ENCODE measurements at regions not wholly inside any gene's neighbourhood (a gene's known extent, or its start where the extent isn't known, plus 50 kb on each side); places are given as distances from the start of the nearest gene placed in this dataset.

DNA sequence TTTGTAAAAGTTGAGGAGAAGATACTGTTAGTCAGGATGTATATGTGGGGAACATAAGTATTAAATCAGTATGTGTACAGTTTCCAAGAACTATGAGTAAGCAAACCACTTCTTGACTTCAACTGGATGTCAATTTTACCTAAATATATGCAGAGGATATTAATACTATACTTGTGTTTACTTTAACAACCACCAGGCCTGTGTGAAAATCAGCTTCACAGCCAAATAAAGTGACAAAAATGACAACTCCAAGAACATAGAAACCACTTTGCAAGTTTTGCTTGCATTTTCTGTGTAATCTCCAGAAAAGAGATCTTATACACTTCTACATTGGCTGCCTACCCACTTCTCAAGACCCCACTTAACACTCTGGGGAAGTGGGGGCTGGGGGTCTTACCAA is 293.3 kb upstream of the RORA start:
- DNase-seq, result no peak

DNA sequence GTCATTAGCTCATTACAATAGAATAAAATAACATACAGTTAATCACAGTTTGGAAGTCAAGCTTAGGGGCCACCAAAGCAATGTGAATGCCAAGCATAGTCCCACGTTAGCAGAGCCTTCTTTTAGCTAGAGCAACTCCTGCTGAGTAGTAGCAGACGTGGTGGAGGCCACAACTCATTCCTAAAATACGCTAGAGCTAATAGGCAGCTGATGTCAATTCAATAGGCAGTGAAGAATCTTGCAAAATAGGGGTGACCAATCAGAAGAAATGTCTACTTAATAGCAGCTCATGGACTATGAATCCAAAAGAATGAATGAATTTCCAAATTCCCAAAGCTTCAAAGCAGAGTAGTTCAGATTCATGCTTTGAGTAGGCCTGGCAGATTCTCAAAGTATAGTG is 292.9 kb upstream of the RORA start:
- DNase-seq, result no peak

DNA sequence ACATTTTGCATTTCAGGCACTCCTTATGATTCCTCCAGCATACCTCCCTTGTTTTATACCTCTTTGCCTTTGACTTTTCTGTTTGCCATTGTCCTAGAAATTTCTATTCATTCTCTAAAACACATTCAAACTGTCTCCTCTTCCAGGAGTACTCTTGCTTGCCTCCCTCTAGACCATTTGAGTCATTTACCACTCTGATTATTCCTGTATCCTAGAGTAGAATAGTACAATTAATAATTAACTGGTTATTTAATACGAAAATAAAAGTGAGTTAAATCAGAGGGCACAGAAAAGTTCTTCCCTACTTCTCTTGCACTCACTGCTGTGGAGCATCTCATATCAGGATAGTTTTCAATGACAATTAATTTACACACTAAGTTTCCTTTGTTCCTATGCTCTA is 290.2 kb upstream of the RORA start:
- no peak for DNase-seq

DNA sequence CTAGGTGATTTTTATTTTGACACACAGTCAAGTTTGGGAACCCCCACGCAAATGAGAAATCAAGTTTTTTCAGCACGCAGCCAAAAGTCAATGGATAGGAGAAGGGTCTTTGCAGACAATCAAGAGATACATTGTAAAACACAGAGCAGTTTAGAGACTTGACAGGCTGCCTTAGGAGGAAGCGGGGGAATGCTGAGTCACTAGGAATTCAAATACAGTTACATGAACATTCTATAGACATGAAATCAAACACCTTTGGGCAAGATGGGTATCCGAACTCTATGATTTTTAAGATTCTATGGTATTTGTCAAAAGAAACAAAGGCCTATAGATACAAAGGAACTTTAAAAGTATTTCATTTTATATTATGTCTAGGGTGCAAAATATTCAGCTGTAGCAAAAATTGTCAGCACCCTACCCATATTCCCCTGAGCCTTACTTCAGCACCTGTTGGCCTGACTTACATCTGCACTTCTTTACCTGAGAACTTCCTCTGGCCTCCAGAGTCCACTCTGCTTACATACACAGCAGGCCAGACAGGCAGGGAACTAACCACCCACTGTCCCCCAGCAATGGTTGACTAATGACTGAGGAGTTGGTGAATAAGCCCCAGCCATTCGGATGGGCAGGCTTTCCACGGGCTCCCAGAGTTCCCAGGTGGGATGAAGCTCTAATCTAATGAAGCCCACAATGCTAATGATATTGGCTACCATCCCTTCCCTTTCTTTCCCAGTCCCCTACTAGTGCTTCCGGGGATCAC is 289.3 kb upstream of the RORA start:
- no peak for DNase-seq

DNA sequence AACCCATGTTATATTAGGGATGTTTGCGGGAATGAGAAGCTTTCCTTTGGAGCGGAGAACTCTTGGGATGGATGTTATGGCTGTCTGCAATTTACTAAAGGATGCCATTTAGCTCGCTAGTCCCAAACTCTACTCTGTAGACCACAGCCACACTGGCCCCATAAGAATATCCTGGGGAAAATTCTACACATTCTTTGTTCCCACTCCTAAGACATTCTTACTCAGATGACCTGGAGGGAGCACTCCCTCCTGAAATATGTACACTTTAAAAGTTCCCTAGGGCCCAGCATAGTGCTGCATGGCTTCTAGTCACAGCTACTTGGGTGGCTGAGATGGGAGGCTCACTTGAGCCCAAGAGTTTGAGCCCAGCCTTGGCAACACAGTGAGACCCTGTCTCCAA is 288.7 kb upstream of the RORA start:
- no peak for DNase-seq

DNA sequence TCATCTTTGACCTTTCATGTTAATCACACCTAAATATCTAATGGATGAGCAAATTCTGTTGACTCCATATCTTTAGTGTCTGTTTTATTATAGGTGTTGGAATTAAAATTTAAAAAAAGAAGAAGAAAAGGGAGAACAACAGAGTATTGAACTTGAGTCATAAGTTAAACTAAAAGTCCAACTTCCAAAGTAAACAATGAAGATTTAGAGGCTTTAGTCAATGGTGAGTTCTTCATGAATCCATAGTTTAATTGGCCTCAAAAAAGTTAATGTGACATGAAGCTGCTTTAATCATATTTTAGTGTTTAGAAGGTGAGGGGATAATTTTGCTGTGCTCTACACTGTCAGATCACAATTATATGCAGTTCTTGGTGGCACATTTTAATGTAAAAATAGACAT is 288.2 kb upstream of the RORA start:
- DNase-seq, result no peak

DNA sequence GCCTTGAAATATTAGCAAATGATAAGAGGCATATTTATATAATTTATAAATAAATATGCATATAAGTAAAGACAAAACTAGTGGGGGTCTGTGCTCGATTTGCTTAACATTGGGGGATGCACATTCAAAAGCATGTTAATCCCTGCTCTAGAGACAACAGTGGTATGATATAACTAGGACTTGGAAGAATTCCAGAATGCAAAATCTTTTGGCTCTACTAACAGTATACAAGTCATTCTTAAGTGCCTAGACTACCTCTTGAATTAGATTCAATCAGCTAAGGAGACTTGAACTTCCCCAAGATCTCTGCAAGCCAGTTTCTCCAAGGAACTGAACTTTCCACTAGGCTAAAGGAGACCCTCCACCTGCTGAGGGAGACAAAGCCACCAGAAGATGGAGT is 282.7 kb upstream of the RORA start:
- DNase-seq, result no peak

DNA sequence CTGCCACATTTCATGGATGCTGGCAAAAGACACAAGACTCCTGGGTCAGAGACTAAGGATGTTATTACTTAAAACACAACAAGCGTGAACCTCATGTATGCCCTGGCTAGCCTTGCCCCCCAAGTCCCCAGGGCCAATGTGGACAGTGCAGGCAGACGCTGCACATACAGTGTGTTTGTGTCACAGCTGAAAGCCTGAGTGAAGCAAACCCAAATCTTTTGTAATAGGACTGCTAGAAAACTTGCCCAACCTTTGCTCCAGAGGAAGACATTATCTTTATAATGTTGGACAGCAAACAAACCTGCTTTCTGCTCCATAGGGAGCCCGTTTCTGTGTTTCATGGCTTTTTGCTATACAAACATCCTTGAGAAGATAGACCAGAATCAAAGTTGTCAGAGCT is 282.0 kb upstream of the RORA start:
- DNase-seq, result no peak

DNA sequence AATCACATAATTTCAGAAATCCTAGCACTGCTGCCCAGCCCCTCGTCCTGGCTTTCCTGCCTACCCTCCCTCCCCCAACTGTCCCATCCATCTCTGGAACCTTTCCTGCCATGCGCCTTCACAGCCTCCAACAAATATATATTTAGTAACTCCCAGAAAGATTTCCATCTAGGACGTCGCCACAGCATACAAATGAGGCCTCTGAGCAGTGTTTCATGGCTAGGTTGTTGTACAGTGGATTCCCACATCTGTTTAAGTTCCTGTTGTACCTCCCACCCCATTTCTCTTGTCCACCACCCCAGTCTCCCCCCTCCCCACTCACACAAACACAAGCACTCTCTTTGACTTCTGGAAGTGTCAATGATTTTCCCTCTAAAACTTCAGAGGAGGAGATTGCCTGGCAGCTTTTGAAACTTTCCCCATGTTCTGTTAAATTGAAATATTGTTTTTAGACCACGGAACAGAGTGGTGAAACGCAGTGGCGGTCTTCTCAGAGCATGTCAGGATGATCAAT is 280.3 kb upstream of the RORA start:
- DNase-seq, result no peak

DNA sequence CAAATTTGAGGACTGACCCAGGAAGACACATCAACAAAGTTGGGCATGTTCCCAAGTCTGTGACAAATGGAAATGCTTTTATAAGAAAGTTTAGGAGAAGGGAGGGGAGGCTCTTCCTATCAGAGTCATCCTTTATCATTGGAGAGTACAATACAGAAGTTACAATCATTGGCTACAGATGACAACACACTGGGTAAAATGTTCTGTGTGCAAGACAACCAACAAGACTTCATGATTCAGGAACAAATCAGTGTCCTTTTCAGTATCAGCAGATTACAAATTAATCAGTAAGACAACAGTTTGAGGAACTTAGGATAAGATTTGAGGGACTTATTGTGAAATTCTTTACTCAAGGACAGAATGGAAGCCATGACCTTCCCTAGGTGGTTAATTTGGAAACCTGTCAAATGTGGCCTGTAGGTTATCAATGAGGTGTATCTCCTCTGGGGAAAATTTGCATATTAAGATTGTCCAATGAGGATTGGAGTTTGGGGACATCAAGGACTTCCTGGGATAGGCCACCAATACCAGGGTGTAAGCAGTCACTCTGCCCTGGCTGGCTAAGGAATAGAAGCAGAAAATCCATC is 274.4 kb upstream of the RORA start:
- DNase-seq, result no peak

DNA sequence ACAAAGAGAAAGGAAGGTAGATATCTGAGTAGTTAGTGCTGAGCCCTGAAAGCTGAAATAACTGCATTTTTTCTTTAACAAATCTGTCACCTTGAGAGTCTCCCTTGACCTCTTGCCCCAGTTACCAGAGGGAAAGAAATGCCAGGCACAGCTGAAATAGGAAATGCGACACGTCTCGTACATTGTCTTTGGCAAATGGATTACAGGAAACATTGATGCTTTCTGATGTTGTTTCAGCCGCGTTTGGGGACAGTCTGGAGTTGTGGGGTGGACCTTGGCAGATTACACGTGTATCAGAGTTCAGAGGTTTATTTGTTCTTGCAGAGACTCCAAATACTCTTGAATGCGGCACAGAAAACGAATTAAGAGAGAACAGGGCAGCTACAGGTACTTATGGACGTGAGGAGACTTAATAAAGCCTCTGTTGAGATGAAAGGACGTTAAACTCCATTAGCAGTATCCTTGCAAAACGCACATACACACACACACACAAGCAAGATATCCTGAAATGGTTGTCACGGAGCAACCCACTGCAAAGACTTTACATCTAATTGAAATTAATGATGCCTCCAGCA is 272.8 kb upstream of the RORA start:
- no peak for DNase-seq

DNA sequence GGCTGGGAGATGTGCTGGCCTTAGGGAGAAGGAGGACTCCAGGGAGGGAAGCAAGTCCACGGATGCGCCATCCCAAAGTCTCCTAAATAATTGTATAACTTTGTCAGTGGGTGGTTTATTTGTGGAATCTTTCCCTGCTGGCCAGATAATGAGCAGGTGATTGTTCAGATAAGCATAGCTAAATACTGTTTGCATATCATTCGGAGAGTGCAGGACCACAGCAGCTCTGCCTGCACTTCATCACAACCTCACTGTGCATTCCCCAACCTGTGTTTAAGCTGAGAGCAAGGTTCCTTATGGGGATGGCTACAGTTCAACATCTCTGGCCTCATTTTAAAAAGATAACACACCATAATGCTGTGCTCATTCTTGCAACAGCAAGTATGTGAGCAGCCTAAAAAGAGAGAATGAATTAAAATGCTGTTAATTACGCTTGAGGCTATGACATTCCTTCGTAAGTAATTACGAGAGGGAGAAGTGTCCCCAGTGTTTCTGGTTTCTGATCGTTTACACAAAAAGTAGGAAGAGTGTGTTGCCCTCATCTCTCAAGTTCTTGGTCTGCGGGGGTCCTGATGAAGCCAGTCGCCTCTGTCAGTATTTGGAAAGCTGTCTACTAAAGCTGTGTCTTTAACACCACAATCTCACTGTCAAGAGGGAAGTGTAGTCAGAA is 272.0 kb upstream of the RORA start:
- no peak for DNase-seq

DNA sequence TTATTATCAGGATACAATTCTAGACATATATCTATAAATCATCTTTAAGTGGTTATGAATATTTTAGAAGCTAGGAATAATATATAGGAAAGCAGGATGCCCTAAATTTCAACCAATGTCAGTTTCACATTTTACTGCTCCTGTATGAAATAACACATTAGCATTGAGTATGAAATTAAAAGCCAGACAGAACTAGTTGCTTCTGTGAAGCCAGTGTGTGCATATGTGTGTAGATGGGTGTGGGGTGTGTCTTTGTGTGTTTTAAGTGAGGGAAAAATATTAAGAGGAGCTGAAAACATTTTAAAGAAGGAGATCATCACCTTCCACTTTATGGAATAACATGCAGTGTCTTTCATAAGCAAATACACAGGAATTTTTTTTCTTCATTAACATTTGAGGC is 271.4 kb upstream of the RORA start:
- DNase-seq, result no peak

DNA sequence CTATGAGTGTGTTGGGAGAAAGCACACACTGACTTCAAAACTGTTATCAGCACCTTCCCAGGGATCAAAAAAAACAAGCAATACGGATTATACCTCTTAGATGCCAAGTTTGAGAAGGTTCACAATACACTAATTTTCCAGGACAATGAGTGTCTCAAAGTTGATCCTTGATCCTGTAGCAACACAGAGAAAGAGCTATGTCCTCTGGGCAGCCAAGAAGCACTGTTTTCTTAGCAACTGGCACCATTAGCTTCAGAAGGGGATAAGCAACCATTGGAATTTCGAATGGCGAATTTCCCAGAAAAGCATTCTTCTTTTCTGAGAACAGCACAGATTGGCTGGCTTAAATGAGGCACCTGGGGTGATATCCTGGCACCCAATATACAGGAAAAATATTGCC is 270.3 kb upstream of the RORA start:
- DNase-seq, result no peak

DNA sequence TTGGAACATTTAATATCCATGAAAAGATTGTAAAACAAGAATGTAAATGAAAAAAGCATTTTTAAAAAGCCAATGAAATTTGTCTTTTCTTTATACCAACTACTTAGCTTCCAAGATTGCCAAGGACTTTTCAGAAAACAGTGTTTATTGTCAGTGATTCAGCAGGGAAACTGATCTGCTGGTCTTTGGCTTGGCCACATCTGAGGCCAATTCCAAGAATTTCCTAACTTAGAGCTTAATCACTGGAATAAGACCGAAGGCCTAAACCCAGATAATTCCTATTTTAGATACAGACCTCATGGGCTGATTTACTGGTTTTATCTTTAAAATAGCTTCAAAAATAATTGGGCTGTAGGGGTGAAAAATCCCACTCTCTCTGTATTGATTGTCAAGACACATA is 260.5 kb upstream of the RORA start:
- DNase-seq, result no peak

DNA sequence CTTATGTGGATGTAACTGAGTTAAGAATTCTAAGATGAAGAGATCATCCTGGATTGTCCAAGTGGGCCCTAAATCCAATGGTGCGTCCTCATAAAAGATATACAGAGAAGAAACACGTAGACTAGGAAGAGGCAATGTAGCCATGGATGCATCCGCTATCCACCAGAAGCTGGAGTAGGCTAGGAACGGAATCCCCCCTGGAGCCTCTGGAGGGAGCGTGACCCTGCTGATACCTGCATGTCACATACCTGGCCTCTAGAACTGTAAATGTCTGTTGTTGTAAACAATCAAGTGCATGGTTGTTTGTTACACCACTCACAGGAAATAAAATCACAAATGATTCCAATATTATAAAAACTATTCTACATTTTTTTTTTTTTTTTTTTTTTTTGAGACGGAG is 254.5 kb upstream of the RORA start:
- DNase-seq, result no peak

DNA sequence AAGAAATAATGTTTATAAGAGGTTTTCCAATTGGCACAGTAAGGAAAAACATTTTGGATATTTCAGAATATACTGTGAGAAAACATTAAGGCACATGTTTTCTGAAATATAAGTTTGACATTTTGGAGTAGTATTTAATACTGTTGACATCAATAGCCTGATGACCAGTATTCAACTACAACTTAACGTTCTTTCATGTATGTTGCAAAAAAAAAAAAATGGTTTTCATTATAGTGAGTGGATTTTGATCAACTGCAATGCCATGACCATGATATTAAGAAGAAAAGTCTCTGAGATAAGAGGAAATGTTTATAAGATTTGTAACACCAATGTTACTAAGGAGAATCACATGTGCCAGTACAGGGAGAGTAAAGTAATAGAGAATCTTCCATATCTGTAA is 252.8 kb upstream of the RORA start:
- DNase-seq, result no peak

DNA sequence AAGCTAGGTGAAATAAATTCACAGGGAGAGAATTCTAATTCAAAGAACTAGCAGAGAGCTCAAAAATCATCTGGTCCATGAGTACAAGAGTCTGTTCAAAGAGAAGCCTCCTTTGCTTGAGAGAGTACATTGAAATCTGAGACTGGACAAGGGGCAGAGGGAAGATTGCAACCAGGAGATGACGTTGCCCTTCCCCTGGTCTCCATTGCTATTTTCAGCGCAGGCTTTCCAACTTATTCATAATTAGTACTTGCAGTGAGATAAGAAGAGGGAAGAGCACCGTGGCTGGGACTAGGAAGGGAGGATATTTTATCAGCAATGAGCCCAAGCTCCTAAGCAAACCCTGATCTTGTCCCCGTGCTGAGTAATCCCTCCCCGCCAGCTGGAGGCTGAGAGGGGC is 251.8 kb upstream of the RORA start:
- DNase-seq, result no peak

DNA sequence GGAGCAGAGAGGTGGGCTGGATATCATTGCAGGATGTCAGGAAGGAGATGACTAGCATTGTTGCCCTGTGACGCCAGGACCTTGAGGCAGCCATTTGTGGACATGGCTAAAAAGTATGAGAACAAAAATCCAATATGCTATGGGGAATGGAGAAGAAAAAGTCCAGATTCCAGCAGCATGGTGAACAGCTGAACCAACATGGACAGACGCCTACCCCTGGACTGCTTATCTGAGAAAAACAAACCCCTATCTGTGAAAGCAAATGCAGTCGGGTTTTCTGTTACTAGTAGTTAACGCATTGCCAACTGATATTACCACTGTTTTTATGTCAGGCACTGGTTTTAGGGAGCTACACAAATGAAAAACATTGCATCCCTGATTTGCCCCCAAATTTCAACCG is 251.2 kb upstream of the RORA start:
- DNase-seq, result no peak

DNA sequence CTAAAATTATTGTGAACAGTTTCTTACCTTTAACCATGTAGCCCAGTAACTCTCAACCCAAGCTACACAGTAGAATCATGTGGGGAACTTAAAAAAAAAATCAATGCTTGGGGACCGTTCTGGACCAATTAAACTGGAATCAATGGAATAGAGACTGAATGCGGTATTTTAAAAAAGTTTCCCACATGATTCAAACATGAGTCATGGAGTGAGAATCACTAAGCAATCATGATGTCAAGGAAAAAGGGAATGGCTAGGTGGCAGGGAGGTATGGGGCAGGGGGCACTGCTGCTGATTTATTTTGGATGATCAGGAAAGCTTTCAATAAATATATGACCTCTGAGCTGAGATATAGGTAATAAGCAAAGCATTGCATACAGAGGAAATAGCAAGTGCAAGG is 250.5 kb upstream of the RORA start:
- DNase-seq, result no peak

DNA sequence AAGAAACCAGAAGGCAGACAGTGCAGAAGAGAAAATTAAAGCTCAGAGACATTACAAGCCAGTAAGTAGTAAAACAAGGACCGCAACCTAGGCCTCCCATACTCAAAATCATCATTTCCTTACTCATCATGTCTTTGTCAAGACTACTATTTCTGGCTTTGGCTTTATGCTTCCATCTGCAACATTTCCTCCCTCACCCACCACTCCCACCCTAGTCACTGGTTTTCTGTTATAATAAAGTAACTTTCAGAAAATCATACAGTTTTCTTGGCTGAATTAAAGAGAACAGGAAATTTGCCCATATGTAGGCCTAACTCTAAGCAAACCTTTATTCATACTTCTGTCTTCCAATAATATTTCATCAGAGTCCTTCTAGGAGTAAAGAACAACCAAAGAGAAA is 247.6 kb upstream of the RORA start:
- DNase-seq, result no peak

DNA sequence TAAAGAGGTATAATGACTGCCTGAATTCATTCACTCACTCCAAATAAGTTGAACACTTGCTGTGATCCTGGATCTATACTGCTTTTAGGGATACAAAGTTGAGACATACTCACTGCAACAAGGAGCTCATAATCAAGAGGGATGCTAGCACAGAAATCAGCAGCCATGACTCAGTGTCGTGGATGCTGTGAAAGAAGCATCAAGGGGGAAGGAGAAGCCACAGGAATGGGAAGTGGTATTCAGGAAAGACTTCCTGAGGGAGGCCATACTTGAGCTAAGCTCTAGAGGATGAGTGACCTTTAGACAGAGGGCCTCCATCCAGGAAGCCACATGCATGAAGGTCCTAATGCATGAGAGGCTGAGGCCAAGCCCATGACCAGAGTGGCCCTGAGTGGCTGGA is 245.7 kb upstream of the RORA start:
- DNase-seq, result no peak

DNA sequence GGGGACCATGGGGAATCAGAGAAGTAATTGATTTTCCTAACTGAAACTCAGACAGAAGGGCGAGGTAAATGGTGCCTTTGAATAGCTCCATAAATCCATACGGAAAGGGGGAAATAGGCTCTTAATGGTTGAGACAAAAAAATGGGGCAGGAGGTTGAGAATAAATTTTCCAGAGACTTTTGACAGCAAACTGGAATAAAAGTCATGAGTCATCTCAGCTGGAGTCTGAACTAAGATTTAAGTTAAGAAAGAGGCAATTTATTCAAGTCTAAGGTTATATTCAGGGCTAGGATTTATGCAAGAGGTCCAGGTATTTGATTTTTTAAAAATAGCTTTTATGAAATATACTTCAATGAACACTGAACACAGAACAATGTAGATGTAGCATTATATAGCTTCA is 238.7 kb upstream of the RORA start:
- DNase-seq, result no peak
